Skeletal muscle satellite cell (primary cell): ENCODE measurements at regions not wholly inside any gene's neighbourhood (a gene's known extent, or its start where the extent isn't known, plus 50 kb on each side); places are given as distances from the start of the nearest gene placed in this dataset.

ENCODE experiments used
- H3K27me3 ChIP-seq: 2 replicates; pipeline ENCODE4 v1.7.0; 2013; ENCODE audit warnings: low read length; ENCODE audit not compliant: control insufficient read depth, insufficient read depth
- H3K36me3 ChIP-seq: 2 replicates; pipeline ENCODE4 v1.7.0; 2013; ENCODE audit warnings: mild to moderate bottlenecking, control low read depth, low read length; ENCODE audit not compliant: insufficient read depth
- H3K4me1 ChIP-seq: 2 replicates; pipeline ENCODE4 v1.7.0; 2013; ENCODE audit warnings: low read length; ENCODE audit not compliant: control insufficient read depth, insufficient read depth
- H3K4me2 ChIP-seq: 2 replicates; pipeline ENCODE4 v1.7.0; 2013; ENCODE audit warnings: mild to moderate bottlenecking, low read length
- H3K4me3 ChIP-seq: 2 replicates; pipeline ENCODE4 v1.7.0; 2013; ENCODE audit warnings: low read length
- H3K9ac ChIP-seq: 2 replicates; pipeline ENCODE4 v1.7.0; 2013; ENCODE audit warnings: mild to moderate bottlenecking, low read depth, low read length, moderate library complexity
- H3K9me3 ChIP-seq: replicated peaks from 2 replicates; pipeline ENCODE4 v1.7.0; 2013; ENCODE audit warnings: mild to moderate bottlenecking, control low read depth, low read length

- H3K27me3 ChIP-seq = no peaks in the 10 kb centered on the region
- H3K4me2 ChIP-seq = no peak overlapping the region
- H3K9ac ChIP-seq = no peak overlapping the region
- H3K9me3 ChIP-seq = peaks cover 34% of the 10 kb centered on the region
- H3K4me3 ChIP-seq = no peak overlapping the region
- H3K4me1 ChIP-seq = no peaks in the 10 kb centered on the region
- no peaks in the 10 kb centered on the region for H3K36me3 ChIP-seq
These were observed 395.7 kb upstream of the SALL3 start for GRCh38 chr18:78583739-78584458.

- H3K9me3 ChIP-seq = peaks cover 33% of the 10 kb centered on the region
- no peak overlapping the region for H3K4me2 ChIP-seq
- H3K9ac ChIP-seq = no peak overlapping the region
- no peaks in the 10 kb centered on the region for H3K27me3 ChIP-seq
- no peak overlapping the region for H3K4me3 ChIP-seq
- no peaks in the 10 kb centered on the region for H3K36me3 ChIP-seq
- H3K4me1 ChIP-seq = no peaks in the 10 kb centered on the region
These were observed 395.1 kb upstream of the SALL3 start for GRCh38 chr18:78584459-78585022.

- Histone ChIP-seq H3K27me3 (no peaks in the 10 kb centered on the region), H3K4me2 (no peak overlapping the region), H3K4me1 (no peaks in the 10 kb centered on the region), H3K4me3 (no peak overlapping the region), H3K9me3 (peaks cover 19% of the 10 kb centered on the region), H3K36me3 (no peaks in the 10 kb centered on the region), H3K9ac (no peak overlapping the region)
These were observed 393.0 kb upstream of the SALL3 start for GRCh38 chr18:78586586-78586985.

GRCh38 chr18:78587096-78587495 lies 392.5 kb upstream of the SALL3 start:
- Histone ChIP-seq H3K4me3 (no peak overlapping the region), H3K9ac (no peak overlapping the region), H3K4me2 (no peak overlapping the region)

GRCh38 chr18:78587626-78588600 lies 391.7 kb upstream of the SALL3 start:
- Histone ChIP-seq H3K4me2 (no peak overlapping the region), H3K27me3 (no peaks in the 10 kb centered on the region), H3K9me3 (peaks cover 14% of the 10 kb centered on the region), H3K4me1 (no peaks in the 10 kb centered on the region), H3K4me3 (no peak overlapping the region), H3K36me3 (no peaks in the 10 kb centered on the region), H3K9ac (no peak overlapping the region)

More at GRCh38 chr18:78587096-78587495, 392.5 kb upstream of the SALL3 start:
- H3K9me3 ChIP-seq = peaks cover 19% of the 10 kb centered on the region
- no peaks in the 10 kb centered on the region for H3K36me3 ChIP-seq
- H3K27me3 ChIP-seq = no peaks in the 10 kb centered on the region
- H3K4me1 ChIP-seq = no peaks in the 10 kb centered on the region

GRCh38 chr18:78589916-78590437 lies 389.6 kb upstream of the SALL3 start:
- Histone ChIP-seq H3K4me2 (no peak overlapping the region), H3K27me3 (no peaks in the 10 kb centered on the region), H3K4me3 (no peak overlapping the region), H3K9ac (no peak overlapping the region), H3K36me3 (no peaks in the 10 kb centered on the region), H3K9me3 (peaks cover 8% of the 10 kb centered on the region), H3K4me1 (no peaks in the 10 kb centered on the region)

- Histone ChIP-seq H3K27me3 (no peaks in the 10 kb centered on the region), H3K9ac (no peak overlapping the region), H3K36me3 (no peaks in the 10 kb centered on the region), H3K4me3 (no peak overlapping the region), H3K9me3 (no peaks in the 10 kb centered on the region), H3K4me1 (no peaks in the 10 kb centered on the region), H3K4me2 (no peak overlapping the region)
These were observed 384.2 kb upstream of the SALL3 start for GRCh38 chr18:78595453-78595852.

- Histone ChIP-seq H3K4me3 (no peak overlapping the region), H3K27me3 (no peaks in the 10 kb centered on the region), H3K9me3 (peaks cover 5% of the 10 kb centered on the region), H3K9ac (no peak overlapping the region), H3K36me3 (no peaks in the 10 kb centered on the region), H3K4me2 (no peak overlapping the region), H3K4me1 (no peaks in the 10 kb centered on the region)
These were observed 383.6 kb upstream of the SALL3 start for GRCh38 chr18:78595924-78596573.

- H3K9ac ChIP-seq = no peak overlapping the region
- no peaks in the 10 kb centered on the region for H3K4me1 ChIP-seq
- no peaks in the 10 kb centered on the region for H3K36me3 ChIP-seq
- H3K9me3 ChIP-seq = peaks cover 13% of the 10 kb centered on the region
- no peaks in the 10 kb centered on the region for H3K27me3 ChIP-seq
- no peak overlapping the region for H3K4me3 ChIP-seq
- H3K4me2 ChIP-seq = no peak overlapping the region
These were observed 382.7 kb upstream of the SALL3 start for GRCh38 chr18:78596794-78597345.

GRCh38 chr18:78601349-78601748 lies 378.3 kb upstream of the SALL3 start:
- Histone ChIP-seq H3K27me3 (no peaks in the 10 kb centered on the region), H3K9ac (no peak overlapping the region), H3K9me3 (peaks cover 23% of the 10 kb centered on the region), H3K4me2 (no peak overlapping the region), H3K36me3 (no peaks in the 10 kb centered on the region), H3K4me3 (no peak overlapping the region), H3K4me1 (no peaks in the 10 kb centered on the region)

GRCh38 chr18:78601923-78602322 lies 377.7 kb upstream of the SALL3 start:
- Histone ChIP-seq H3K9me3 (peaks cover 23% of the 10 kb centered on the region), H3K4me1 (no peaks in the 10 kb centered on the region), H3K27me3 (no peaks in the 10 kb centered on the region), H3K4me3 (no peak overlapping the region), H3K9ac (no peak overlapping the region), H3K36me3 (no peaks in the 10 kb centered on the region), H3K4me2 (no peak overlapping the region)
